ENCODE measurements at regions not wholly inside any gene's neighbourhood (a gene's known extent, or its start where the extent isn't known, plus 50 kb on each side); places are given as distances from the start of the nearest gene placed in this dataset.

GRCh38 chr5:152514827-152515397 lies 109.8 kb upstream of the NMUR2 start:
- peak in 1 of 11 donors; percentile 9 for DNase-seq (ENCODE audit: extremely low read depth in 1 of 11, low read depth in 9 of 11, low spot score in 4 of 11)

GRCh38 chr5:152523964-152524363 lies 118.9 kb upstream of the NMUR2 start:
- no peak for DNase-seq (ENCODE audit: extremely low read depth in 1 of 11, low read depth in 9 of 11, low spot score in 4 of 11)

GRCh38 chr5:152527358-152528052 lies 122.4 kb upstream of the NMUR2 start:
- peak in 6 of 11 donors; percentile 4 to 32 (median 20) for DNase-seq (ENCODE audit: extremely low read depth in 1 of 11, low read depth in 9 of 11, low spot score in 4 of 11)

DNA sequence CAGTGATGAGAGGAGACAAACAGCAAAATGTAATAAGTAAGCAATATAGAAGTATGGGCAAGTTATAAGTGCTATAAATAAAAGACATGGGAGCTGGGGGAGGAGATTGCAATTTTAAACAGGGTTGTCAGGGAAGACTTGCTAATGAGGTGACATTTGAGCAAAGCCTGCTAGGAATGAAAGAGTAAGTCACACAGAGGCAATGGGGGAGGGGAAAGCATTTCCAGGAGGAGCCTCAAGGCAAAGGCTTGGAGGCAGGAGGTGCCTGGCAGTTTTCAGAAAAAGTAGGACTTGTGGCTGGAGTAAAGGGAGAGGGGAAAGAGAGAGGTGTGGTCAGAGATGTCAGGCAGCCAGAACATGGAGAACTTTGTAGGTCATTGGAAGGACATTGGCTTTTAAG lies 124.4 kb upstream of the NMUR2 start:
- DNase-seq (ENCODE audit: extremely low read depth in 1 of 11, low read depth in 9 of 11, low spot score in 4 of 11) = no peak

- peak in 7 of 11 donors; percentile 31 to 59 (median 42) for DNase-seq (ENCODE audit: extremely low read depth in 1 of 11, low read depth in 9 of 11, low spot score in 4 of 11)
Measured at GRCh38 chr5:152532714-152533113, 127.6 kb upstream of the NMUR2 start.

DNA sequence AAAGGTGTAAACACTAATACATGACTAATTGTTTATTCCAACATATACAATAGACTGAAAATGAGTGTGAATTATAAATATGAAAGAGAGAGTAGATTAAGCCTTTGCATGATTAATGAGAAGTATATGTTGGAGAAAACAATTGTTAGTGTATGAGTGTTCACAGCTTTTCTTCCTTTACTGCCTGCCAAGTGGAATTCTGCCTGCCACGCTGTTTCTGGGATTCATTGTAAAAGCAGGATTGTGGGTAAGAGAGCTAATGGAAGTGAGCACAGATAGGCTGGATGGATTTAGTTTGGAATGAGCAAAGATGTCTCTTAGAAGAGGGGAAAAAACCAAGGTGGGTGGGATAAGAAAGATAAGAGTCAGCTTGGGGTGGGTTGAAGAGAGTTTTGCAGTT lies 129.6 kb upstream of the NMUR2 start:
- DNase-seq (ENCODE audit: extremely low read depth in 1 of 11, low read depth in 9 of 11, low spot score in 4 of 11) = no peak

GRCh38 chr5:152542741-152543140 lies 137.7 kb upstream of the NMUR2 start:
- DNase-seq (ENCODE audit: extremely low read depth in 1 of 11, low read depth in 9 of 11, low spot score in 4 of 11) = peak in 10 of 11 donors; percentile 34 to 68 (median 47)

GRCh38 chr5:152546493-152546892 lies 141.4 kb upstream of the NMUR2 start:
- no peak for DNase-seq (ENCODE audit: extremely low read depth in 1 of 11, low read depth in 9 of 11, low spot score in 4 of 11)

DNA sequence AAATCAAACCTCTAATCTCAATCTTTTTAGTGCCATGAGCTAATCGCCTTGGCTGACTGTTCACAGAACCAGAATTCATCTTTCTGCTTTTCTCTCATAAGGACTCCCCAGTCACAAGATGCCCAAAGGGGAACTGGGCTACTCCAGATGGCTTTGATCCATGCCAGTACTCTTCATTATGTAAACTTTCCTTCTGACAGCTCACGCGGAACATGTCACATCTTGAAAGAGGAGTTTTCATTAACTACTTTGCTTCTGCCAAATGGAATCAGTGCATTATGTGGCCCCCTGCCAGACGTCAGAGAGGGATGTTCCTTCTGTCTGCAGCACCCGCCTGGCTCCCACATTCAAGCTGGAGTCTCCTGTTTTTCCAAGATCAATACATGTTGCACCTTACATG lies 142.1 kb upstream of the NMUR2 start:
- DNase-seq (ENCODE audit: extremely low read depth in 1 of 11, low read depth in 9 of 11, low spot score in 4 of 11) = no peak

GRCh38 chr5:152549709-152550108 lies 144.6 kb upstream of the NMUR2 start:
- DNase-seq (ENCODE audit: extremely low read depth in 1 of 11, low read depth in 9 of 11, low spot score in 4 of 11) = no peak

- no peak for DNase-seq (ENCODE audit: extremely low read depth in 1 of 11, low read depth in 9 of 11, low spot score in 4 of 11)
Measured at GRCh38 chr5:152551061-152551460, 146.0 kb upstream of the NMUR2 start.

- DNase-seq (ENCODE audit: extremely low read depth in 1 of 11, low read depth in 9 of 11, low spot score in 4 of 11) = peak in 3 of 11 donors; percentile 4 to 14 (median 11)
Measured at GRCh38 chr5:152556784-152557183, 151.7 kb upstream of the NMUR2 start.

- peak; percentile 30 to 61 (median 38) for DNase-seq (ENCODE audit: extremely low read depth in 1 of 11, low read depth in 9 of 11, low spot score in 4 of 11)
Measured at GRCh38 chr5:152560512-152561137, 155.5 kb upstream of the NMUR2 start.

GRCh38 chr5:152568016-152568415 lies 162.9 kb upstream of the NMUR2 start:
- DNase-seq (ENCODE audit: extremely low read depth in 1 of 11, low read depth in 9 of 11, low spot score in 4 of 11) = no peak

DNA sequence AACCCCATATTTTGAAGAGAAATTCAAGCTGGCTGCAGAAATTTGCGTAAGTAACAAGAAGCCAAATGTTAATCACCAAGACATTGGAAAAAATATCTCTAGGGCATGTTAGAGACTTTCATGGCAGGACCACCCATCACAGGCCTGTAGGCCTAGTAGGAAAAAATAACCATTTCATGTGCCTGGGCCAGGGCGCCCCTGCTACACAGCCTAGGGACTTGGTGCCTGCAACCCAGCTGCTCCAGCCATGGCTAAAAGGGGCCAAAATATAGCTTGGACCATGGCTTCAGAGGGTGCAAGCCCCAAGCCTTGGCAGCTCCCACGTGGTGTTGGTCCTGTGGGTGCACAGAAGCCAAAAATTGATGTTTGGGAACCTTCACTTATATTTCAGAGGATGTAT lies 167.7 kb upstream of the NMUR2 start:
- no peak for DNase-seq (ENCODE audit: extremely low read depth in 1 of 11, low read depth in 9 of 11, low spot score in 4 of 11)

DNA sequence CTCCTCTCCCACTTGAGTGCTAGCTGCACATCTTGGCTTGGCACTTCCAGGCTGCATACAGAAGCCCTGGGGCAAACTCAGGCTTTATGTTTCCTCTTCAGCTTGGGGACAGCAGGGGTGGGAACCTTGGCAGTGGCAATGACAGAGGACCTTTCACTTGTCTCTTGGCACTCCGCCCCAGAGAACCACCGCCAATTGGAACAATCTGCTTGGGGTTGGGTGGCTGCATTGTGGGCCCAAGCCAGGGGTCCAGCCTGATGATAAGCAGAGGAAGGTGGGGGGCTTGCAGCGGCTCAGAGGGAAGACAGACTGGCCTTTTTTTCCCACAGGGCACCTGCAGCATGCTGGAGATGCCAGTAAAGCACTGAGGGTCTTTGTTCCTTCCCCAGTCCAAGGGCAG lies 179.0 kb upstream of the NMUR2 start:
- no peak for DNase-seq (ENCODE audit: extremely low read depth in 1 of 11, low read depth in 9 of 11, low spot score in 4 of 11)

DNA sequence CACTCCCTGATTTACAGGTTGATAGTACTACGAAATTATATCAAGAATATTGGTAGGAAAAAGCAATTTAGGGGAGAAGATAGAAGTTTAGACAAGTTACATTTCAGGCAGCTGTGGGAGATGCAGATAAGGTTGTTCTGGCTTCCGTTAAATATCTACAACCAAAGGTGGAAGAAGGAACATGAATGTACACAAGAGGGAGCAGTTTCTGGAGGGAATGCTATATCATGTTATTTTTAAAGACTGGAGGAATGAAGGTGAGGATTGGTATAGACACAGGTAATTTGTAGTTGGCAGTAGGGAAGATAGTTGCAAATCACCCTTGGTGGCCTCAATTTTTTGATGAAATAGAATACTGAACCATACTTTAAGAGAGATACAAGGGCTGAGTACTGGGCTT lies 187.3 kb upstream of the NMUR2 start:
- no peak for DNase-seq (ENCODE audit: extremely low read depth in 1 of 11, low read depth in 9 of 11, low spot score in 4 of 11)

DNA sequence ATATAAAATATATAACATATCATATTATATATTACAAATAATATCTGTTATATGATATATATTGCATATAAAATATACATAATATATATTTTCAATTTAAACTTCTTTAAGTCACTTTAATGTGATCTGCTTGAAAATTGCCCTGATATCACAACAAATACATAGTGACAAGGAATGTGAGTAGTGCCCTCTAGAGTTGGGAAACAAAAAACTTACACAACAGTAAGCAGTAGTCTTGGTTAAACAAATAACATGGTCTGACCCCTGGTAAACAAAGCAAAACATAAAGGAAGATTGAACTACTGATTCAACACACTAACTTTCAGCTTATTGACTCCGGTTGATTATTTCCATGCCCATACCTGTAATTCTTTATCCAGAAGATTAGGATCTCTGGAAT lies 188.3 kb upstream of the NMUR2 start:
- no peak for DNase-seq (ENCODE audit: extremely low read depth in 1 of 11, low read depth in 9 of 11, low spot score in 4 of 11)

DNA sequence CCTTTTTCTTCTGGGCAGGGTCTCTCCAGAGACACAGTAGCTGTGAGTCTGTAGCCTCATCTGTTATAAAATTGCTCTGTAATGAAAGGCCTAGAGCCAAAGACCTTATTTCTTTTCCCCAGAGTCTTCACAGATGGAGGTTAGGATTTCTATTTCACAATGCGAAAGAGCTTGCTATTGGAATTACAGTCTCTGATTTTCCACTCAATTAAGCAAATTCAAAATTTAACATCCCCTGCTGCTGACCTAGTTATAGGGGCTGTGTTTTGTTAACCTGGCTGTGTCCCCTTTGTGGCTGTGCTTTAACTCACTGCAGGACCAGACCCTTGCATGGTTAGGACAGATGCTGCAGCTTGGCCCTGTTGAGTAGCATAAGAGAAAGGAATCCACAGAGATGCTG lies 190.3 kb upstream of the NMUR2 start:
- no peak for DNase-seq (ENCODE audit: extremely low read depth in 1 of 11, low read depth in 9 of 11, low spot score in 4 of 11)

DNA sequence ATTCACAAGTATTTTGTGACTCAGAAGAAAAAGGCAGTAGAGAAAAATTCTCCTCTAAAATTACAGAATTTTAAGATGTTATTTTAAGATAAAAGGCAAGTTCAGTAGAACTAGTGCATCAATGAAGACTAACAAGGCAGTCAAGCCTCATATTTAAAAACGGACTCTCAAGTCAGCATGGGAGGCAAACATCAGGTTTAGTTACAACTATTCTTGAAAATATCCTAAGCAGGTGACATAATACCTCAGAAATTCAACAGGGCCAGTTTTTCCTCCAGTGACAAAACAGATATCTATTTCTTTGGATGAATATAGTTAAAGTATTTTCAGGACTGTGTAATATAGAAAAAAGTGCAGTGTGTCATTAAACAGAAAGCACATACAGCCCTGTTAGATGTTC lies 194.0 kb upstream of the NMUR2 start:
- no peak for DNase-seq (ENCODE audit: extremely low read depth in 1 of 11, low read depth in 9 of 11, low spot score in 4 of 11)

Data from renal cortex interstitium (tissue), 11 donors.